Sigmoid colon (tissue), 4 donors: ENCODE measurements at regions not wholly inside any gene's neighbourhood (a gene's known extent, or its start where the extent isn't known, plus 50 kb on each side); places are given as distances from the start of the nearest gene placed in this dataset.

ENCODE experiments used
- CTCF ChIP-seq, 4 experiments: fragments of 450-650 bp in 3 of 4; fragments of 200-600 bp in 1 of 4; IDR thresholded peaks; one replicate each; pipeline ENCODE4 v1.5.1; 2016 to 2019; ENCODE audit warnings: antibody characterized with exemption in 4 of 4, mild to moderate bottlenecking in 3 of 4, moderate library complexity in 2 of 4
- POLR2A ChIP-seq, 2 donors: fragments of 450-650 bp; IDR thresholded peaks; one replicate each; pipeline ENCODE4 v1.6.1; 2016; ENCODE audit warnings: antibody characterized with exemption in 2 of 2, mild to moderate bottlenecking in 2 of 2, moderate library complexity in 2 of 2
- POLR2AphosphoS5 ChIP-seq, 4 donors: sonication (generic); formaldehyde crosslinking; IDR thresholded peaks; one replicate each; pipeline ENCODE4 v1.6.1; 2017; ENCODE audit warnings: antibody characterized with exemption in 4 of 4

GRCh38 chr9:88197781-88198340, 59.6 kb upstream of the SPATA31C2 start:
- TF ChIP-seq CTCF (IDR thresholded peaks at IDR 0.05) = no peak
- TF ChIP-seq POLR2AphosphoS5 (IDR thresholded peaks at IDR 0.05) = peak; percentile 80 to 91 (median 88)
- TF ChIP-seq POLR2A (IDR thresholded peaks at IDR 0.05) = no peak
